H9 (cell line): ENCODE measurements at regions not wholly inside any gene's neighbourhood (a gene's known extent, or its start where the extent isn't known, plus 50 kb on each side); places are given as distances from the start of the nearest gene placed in this dataset.
"Not testable (repeated sequence)": the region's sequence is repeated elsewhere in the genome, so short reads cannot be mapped to it uniquely, and the experiment has no call there.

Experiments used
- DNase-seq: peaks from one replicate; pipeline ENCODE4 v3.0.0-alpha.2; 2017
- H2AFZ ChIP-seq: one replicate; pipeline ENCODE4 v1.6.1; 2013; ENCODE audit warnings: mild to moderate bottlenecking, low read length, control low read depth, moderate library complexity
- H2AK5ac ChIP-seq: 2 replicates; pipeline ENCODE4 v1.6.1; 2013; ENCODE audit warnings: low read length, control low read depth, mixed read lengths; ENCODE audit not compliant: insufficient read length
- H2BK120ac ChIP-seq: one replicate; pipeline ENCODE4 v1.6.1; 2013; ENCODE audit warnings: low read depth, mild to moderate bottlenecking, low read length, control low read depth, inconsistent platforms; ENCODE audit not compliant: poor library complexity, severe bottlenecking
- H2BK12ac ChIP-seq: 2 replicates; pipeline ENCODE4 v1.6.1; 2013; ENCODE audit warnings: low read length, control low read depth, mixed read lengths, low read depth; ENCODE audit not compliant: insufficient read length
- H2BK15ac ChIP-seq: 2 replicates; pipeline ENCODE4 v1.6.1; 2013; ENCODE audit warnings: low read depth, low read length, control low read depth
- H2BK20ac ChIP-seq: one replicate; pipeline ENCODE4 v1.6.1; 2013; ENCODE audit warnings: low read depth, mild to moderate bottlenecking, low read length, control low read depth, inconsistent platforms; ENCODE audit not compliant: poor library complexity, severe bottlenecking
- H2BK5ac ChIP-seq: 2 replicates; pipeline ENCODE4 v1.6.1; 2013; ENCODE audit warnings: low read length, control low read depth, mixed read lengths; ENCODE audit not compliant: insufficient read length
- H3K14ac ChIP-seq: 2 replicates; pipeline ENCODE4 v1.6.1; 2013; ENCODE audit warnings: low read length, control low read depth; ENCODE audit not compliant: insufficient read depth
- H3K18ac ChIP-seq: 2 replicates; pipeline ENCODE4 v1.6.1; 2013; ENCODE audit warnings: low read depth, mild to moderate bottlenecking, mixed read lengths, low read length, control low read depth; ENCODE audit not compliant: insufficient read length
- H3K23ac ChIP-seq: 2 replicates; pipeline ENCODE4 v1.6.1; 2013; ENCODE audit warnings: low read length, control low read depth, mixed read lengths, low read depth; ENCODE audit not compliant: insufficient read length
- H3K23me2 ChIP-seq: 2 replicates; pipeline ENCODE4 v1.6.1; 2013; ENCODE audit warnings: low read depth, mild to moderate bottlenecking, mixed read lengths, low read length, control low read depth; ENCODE audit not compliant: insufficient read length, poor library complexity, severe bottlenecking
- H3K27ac ChIP-seq: 2 replicates; pipeline ENCODE4 v1.5.1; 2013; ENCODE audit warnings: low read length, control low read depth, mixed read lengths, low read depth; ENCODE audit not compliant: insufficient read length
- H3K27me3 ChIP-seq: 2 replicates; pipeline ENCODE4 v1.6.1; 2013; ENCODE audit warnings: low read length, control low read depth, inconsistent platforms; ENCODE audit not compliant: insufficient read depth
- H3K4ac ChIP-seq: 2 replicates; pipeline ENCODE4 v1.6.1; 2013; ENCODE audit warnings: low read depth, mild to moderate bottlenecking, control low read depth, inconsistent platforms, low read length, moderate library complexity
- H3K4me1 ChIP-seq: 2 replicates; pipeline ENCODE4 v1.6.1; 2013; ENCODE audit warnings: low read length, control low read depth, inconsistent platforms; ENCODE audit not compliant: insufficient read depth
- H3K4me2 ChIP-seq: 2 replicates; pipeline ENCODE4 v1.6.1; 2013; ENCODE audit warnings: low read length, control low read depth, mixed read lengths; ENCODE audit not compliant: insufficient read length, insufficient read depth
- H3K56ac ChIP-seq: 2 replicates; pipeline ENCODE4 v1.6.1; 2013; ENCODE audit warnings: low read depth, mild to moderate bottlenecking, mixed read lengths, low read length, control low read depth; ENCODE audit not compliant: insufficient read length
- H3K79me1 ChIP-seq: 2 replicates; pipeline ENCODE4 v1.6.1; 2013; ENCODE audit warnings: low read depth, mild to moderate bottlenecking, moderate library complexity, low read length, control low read depth, inconsistent platforms; ENCODE audit not compliant: insufficient read depth, poor library complexity, severe bottlenecking
- H3K79me2 ChIP-seq: 2 replicates; pipeline ENCODE4 v1.6.1; 2013; ENCODE audit warnings: low read length, control low read depth, inconsistent platforms; ENCODE audit not compliant: insufficient read depth
- H3K9ac ChIP-seq: 2 replicates; pipeline ENCODE4 v1.6.1; 2013; ENCODE audit warnings: low read length, control low read depth, mixed read lengths; ENCODE audit not compliant: insufficient read length; ENCODE audit errors: extremely low read depth
- H3K9me3 ChIP-seq: one replicate; pipeline ENCODE4 v1.6.1; 2013; ENCODE audit warnings: low read depth, low read length, inconsistent platforms; ENCODE audit not compliant: control insufficient read depth
- H3T11ph ChIP-seq: one replicate; pipeline ENCODE4 v1.6.1; 2013; ENCODE audit warnings: mild to moderate bottlenecking, low read length, control low read depth, inconsistent platforms
- H4K20me1 ChIP-seq: one replicate; pipeline ENCODE4 v1.6.1; 2013; ENCODE audit not compliant: control insufficient read depth, insufficient read length, insufficient read depth
- H4K5ac ChIP-seq: 2 replicates; pipeline ENCODE4 v1.6.1; 2013; ENCODE audit warnings: low read depth, mild to moderate bottlenecking, mixed read lengths, low read length, control low read depth; ENCODE audit not compliant: insufficient read length
- H4K8ac ChIP-seq: replicated peaks from 2 replicates; pipeline ENCODE4 v1.6.1; 2013; ENCODE audit warnings: low read length, control low read depth, mixed read lengths, low read depth; ENCODE audit not compliant: insufficient read length
- H4K91ac ChIP-seq: 2 replicates; pipeline ENCODE4 v1.6.1; 2013; ENCODE audit warnings: low read depth, mild to moderate bottlenecking, moderate library complexity, mixed read lengths, low read length, control low read depth; ENCODE audit not compliant: insufficient read length
- H3K27ac Mint-ChIP-seq, 3 experiments: 2 replicates in 2 of 3; 3 replicates in 1 of 3; pipeline ENCODE4 v1.8.0; 2020 to 2021; ENCODE audit warnings: mixed read lengths in 3 of 3, mild to moderate bottlenecking in 1 of 3, moderate library complexity in 1 of 3
- H3K27me3 Mint-ChIP-seq: 2 replicates; pipeline ENCODE4 v1.8.0; 2021; ENCODE audit warnings: low read depth, mild to moderate bottlenecking, moderate library complexity, mixed read lengths
- H3K36me3 Mint-ChIP-seq, 3 experiments: 2 replicates in 2 of 3; 3 replicates in 1 of 3; pipeline ENCODE4 v1.8.0; 2020 to 2021; ENCODE audit warnings: low read depth in 3 of 3, mixed read lengths in 3 of 3; ENCODE audit not compliant: insufficient read depth in 1 of 3
- H3K4me1 Mint-ChIP-seq, 2 experiments: 2 replicates each; pipeline ENCODE4 v1.8.0; 2020; ENCODE audit warnings: mixed read lengths in 2 of 2
- H3K4me3 Mint-ChIP-seq, 2 experiments: 2 replicates in 1 of 2; 3 replicates in 1 of 2; pipeline ENCODE4 v1.8.0; 2020 to 2021; ENCODE audit warnings: mild to moderate bottlenecking in 2 of 2, mixed read lengths in 2 of 2, moderate library complexity in 1 of 2
- H3K9me3 Mint-ChIP-seq, 2 experiments: 2 replicates in 1 of 2; 3 replicates in 1 of 2; pipeline ENCODE4 v1.8.0; 2020; ENCODE audit warnings: mild to moderate bottlenecking in 2 of 2, mixed read lengths in 2 of 2, moderate library complexity in 1 of 2
- CTCF ChIP-seq: fragments of 200-600 bp; sonication (generic); conservative IDR thresholded peaks from 3 replicates; pipeline ENCODE4 v1.8.0; 2021; ENCODE audit warnings: antibody characterized with exemption, mild to moderate bottlenecking
- WGBS: extraction: QIAGEN DNeasy Blood & Tissue Kit; methylation state at CpG from one replicate; pipeline ENCODE4 v1.1.7; 2013; ENCODE audit warnings: missing lambda C conversion rate, low lambda C conversion rate, mixed read lengths; ENCODE audit not compliant: insufficient read length; ENCODE audit errors: extremely low coverage; 5-methylcytosine and 5-hydroxymethylcytosine counted together

- TF ChIP-seq CTCF = no peak
Measured at GRCh38 chr14:105989566-105990302, 463.4 kb downstream of the TMEM121 start.

GRCh38 chr14:105991677-105992076, 465.3 kb downstream of the TMEM121 start:
- H3K9me3 ChIP-seq = peaks cover 75% of the 10 kb centered on the region
- H3K9me3 Mint-ChIP-seq = peaks cover 86% of the 10 kb centered on the region in 2 experiments
- not testable (repeated sequence) for H3K4ac ChIP-seq

More at GRCh38 chr14:105989566-105990302, 463.4 kb downstream of the TMEM121 start:
- Histone ChIP-seq H3K14ac (no peak overlapping the region), H3K79me2 (no peaks in the 10 kb centered on the region), H3K4me2 (no peak overlapping the region), H4K8ac (no peak overlapping the region), H3K9ac (no peak overlapping the region), H3K9me3 (peaks cover 65% of the 10 kb centered on the region), H2BK5ac (no peak overlapping the region), H3K56ac (no peak overlapping the region), H3K27me3 (no peaks in the 10 kb centered on the region), H4K5ac (no peak overlapping the region), H3T11ph (no peak overlapping the region), H2BK120ac (no peak overlapping the region), H3K18ac (no peak overlapping the region), H3K79me1 (no peaks in the 10 kb centered on the region), H3K4ac (no peak overlapping the region), H2AFZ (no peak overlapping the region), H3K23me2 (peaks cover 3% of the 10 kb centered on the region), H4K91ac (no peak overlapping the region), H4K20me1 (no peaks in the 10 kb centered on the region), H2BK15ac (no peak overlapping the region), H2BK12ac (no peak overlapping the region), H3K23ac (no peak overlapping the region), H3K27ac (no peak overlapping the region), H2AK5ac (no peak overlapping the region), H2BK20ac (no peak overlapping the region), H3K4me1 (no peaks in the 10 kb centered on the region)
- no CpG with 5 or more reads among the region's 2 CpGs for WGBS
- H3K36me3 Mint-ChIP-seq = peaks cover 0 to 29% (median 5%) of the 10 kb centered on the region in 3 experiments; a peak in 5 of 7 replicates
- no peak overlapping the region for H3K4me3 Mint-ChIP-seq
- peaks cover 3% of the 10 kb centered on the region; the same call in 1 of the 2 replicates for H3K27me3 Mint-ChIP-seq
- peaks cover 81 to 87% of the 10 kb centered on the region in 2 experiments for H3K9me3 Mint-ChIP-seq
- no peak overlapping the region for H3K27ac Mint-ChIP-seq
- no peaks in the 10 kb centered on the region for H3K4me1 Mint-ChIP-seq
- no peak for DNase-seq

More at GRCh38 chr14:105991677-105992076, 465.3 kb downstream of the TMEM121 start:
- not testable (repeated sequence) for H4K8ac ChIP-seq, H3K4me2 ChIP-seq, H2BK12ac ChIP-seq, H2AK5ac ChIP-seq, H3K14ac ChIP-seq, H2BK20ac ChIP-seq, H3K4me1 ChIP-seq, H3K4me1 Mint-ChIP-seq, H2BK120ac ChIP-seq, H3K27me3 Mint-ChIP-seq, H3K23ac ChIP-seq, H3K79me1 ChIP-seq, H4K20me1 ChIP-seq, H2BK5ac ChIP-seq, H3K18ac ChIP-seq, H3K79me2 ChIP-seq, DNase-seq, H4K91ac ChIP-seq, H3K23me2 ChIP-seq, H3K4me3 Mint-ChIP-seq, H3K27ac ChIP-seq, H2AFZ ChIP-seq, H3K27me3 ChIP-seq, H3T11ph ChIP-seq, H3K9ac ChIP-seq, H4K5ac ChIP-seq, H3K56ac ChIP-seq, H3K27ac Mint-ChIP-seq, H2BK15ac ChIP-seq
- peaks cover 0 to 32% (median 5%) of the 10 kb centered on the region in 3 experiments; a peak in 5 of 7 replicates for H3K36me3 Mint-ChIP-seq
- no CpG with 5 or more reads among the region's 5 CpGs for WGBS
